22Rv1 (cell line): ENCODE measurements at regions not wholly inside any gene's neighbourhood (a gene's known extent, or its start where the extent isn't known, plus 50 kb on each side); places are given as distances from the start of the nearest gene placed in this dataset.

ENCODE experiments used
- CTCF ChIP-seq: fragments of 450-650 bp; IDR thresholded peaks from 2 replicates; pipeline ENCODE4 v1.5.1; 2017; ENCODE audit warnings: mild to moderate bottlenecking
- ZFX ChIP-seq: fragments of 450-650 bp; IDR thresholded peaks from 2 replicates; pipeline ENCODE4 v1.6.1; 2017; ENCODE audit warnings: antibody characterized with exemption, borderline replicate concordance

- TF ChIP-seq CTCF (no peak), ZFX (no peak)
Measured at GRCh38 chr1:217953922-217954321, 322.8 kb downstream of the SPATA17 start.
